HL-60 (cell line): ENCODE measurements at regions not wholly inside any gene's neighbourhood (a gene's known extent, or its start where the extent isn't known, plus 50 kb on each side); places are given as distances from the start of the nearest gene placed in this dataset.

Source experiments
- DNase-seq, 2 experiments: peaks; one replicate each; pipeline ENCODE4 v3.0.0-alpha.2; 2010 to 2020; ENCODE audit warnings: low read depth in 1 of 2, low spot score in 1 of 2
- H3K27ac ChIP-seq: fragments of 250-450 bp; sonication (Bioruptor Pico); replicated peaks from 2 replicates; pipeline ENCODE4 v1.5.1; 2020; ENCODE audit warnings: mild to moderate bottlenecking, moderate library complexity
- H3K27me3 ChIP-seq: fragments of 250-450 bp; sonication (Bioruptor Pico); 2 replicates; pipeline ENCODE4 v1.5.1; 2021; ENCODE audit warnings: mild to moderate bottlenecking, moderate library complexity; ENCODE audit not compliant: insufficient read depth, poor library complexity, severe bottlenecking
- H3K4me3 ChIP-seq: replicated peaks from 2 replicates; pipeline ENCODE4 v1.5.1; 2011; ENCODE audit warnings: mild to moderate bottlenecking, control low read depth, low read length; ENCODE audit not compliant: insufficient read depth
- CTCF ChIP-seq: IDR thresholded peaks from one replicate; pipeline ENCODE4 v1.5.1; 2011; ENCODE audit warnings: low read length, control low read depth, inconsistent platforms; ENCODE audit not compliant: insufficient read depth
- GABPA ChIP-seq: IDR thresholded peaks from 2 replicates; pipeline ENCODE4 v1.6.1; 2012; ENCODE audit warnings: low read depth
- POLR2AphosphoS5 ChIP-seq: IDR thresholded peaks from 2 replicates; pipeline ENCODE4 v1.6.1; 2012; ENCODE audit warnings: low read depth
- REST ChIP-seq: IDR thresholded peaks from 2 replicates; pipeline ENCODE4 v1.6.1; 2012; ENCODE audit warnings: low read depth; ENCODE audit not compliant: insufficient replicate concordance
- SPI1 ChIP-seq: IDR thresholded peaks from 2 replicates; pipeline ENCODE4 v1.6.1; 2012; ENCODE audit warnings: low read depth, mild to moderate bottlenecking, borderline replicate concordance

DNA sequence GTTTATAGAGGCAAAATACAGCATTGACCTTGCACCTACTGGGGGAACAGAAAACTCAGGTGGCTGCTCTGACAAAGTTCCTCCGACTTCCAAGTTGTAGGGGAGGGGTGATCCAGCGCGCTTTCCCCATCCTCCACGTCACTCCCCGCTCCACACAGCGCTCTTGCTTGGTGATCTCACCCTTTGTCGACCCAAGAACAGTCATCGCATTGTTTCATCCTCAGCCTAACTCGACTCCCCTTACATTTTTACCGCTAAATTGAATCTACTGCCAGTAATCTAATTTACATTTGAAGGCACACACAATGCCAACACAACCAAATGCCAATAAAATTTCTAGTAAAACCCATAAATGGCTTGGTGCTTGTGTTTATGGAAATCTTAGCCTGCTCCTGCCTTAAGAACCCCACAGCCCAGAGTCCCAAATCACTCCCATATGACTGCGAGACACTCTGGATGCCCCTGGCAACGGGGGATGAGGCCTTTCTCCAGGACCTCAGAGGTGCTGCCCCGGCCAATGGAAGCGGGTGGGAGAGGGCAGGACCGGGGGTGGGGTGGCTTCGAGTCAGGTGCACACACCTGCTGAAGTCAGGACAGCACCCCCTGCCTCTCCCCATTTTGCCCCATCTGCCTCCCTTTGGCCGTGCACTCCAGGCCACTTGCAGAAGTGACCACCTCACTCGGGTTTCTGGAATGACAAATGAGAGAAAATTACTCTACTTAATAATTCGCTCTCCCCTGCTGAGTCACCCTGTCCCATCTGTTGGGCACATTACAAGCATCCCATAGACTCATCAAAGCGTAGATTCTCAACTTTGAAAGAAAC, 98.2 kb upstream of the GSC start:
- Histone ChIP-seq H3K27me3 (no peaks in the 10 kb centered on the region), H3K4me3 (no peak overlapping the region), H3K27ac (no peak overlapping the region)
- DNase-seq: no peak
- no peak for TF ChIP-seq REST
- no peak for TF ChIP-seq SPI1
- TF ChIP-seq GABPA: no peak
- no peak for TF ChIP-seq CTCF
- TF ChIP-seq POLR2AphosphoS5: no peak

- no peak overlapping the region for H3K4me3 ChIP-seq
Measured at GRCh38 chr14:94867209-94867608, 97.3 kb upstream of the GSC start.

More at GRCh38 chr14:94867209-94867608, 97.3 kb upstream of the GSC start:
- no peak for DNase-seq
- no peaks in the 10 kb centered on the region for H3K27me3 ChIP-seq
- no peak for TF ChIP-seq POLR2AphosphoS5
- TF ChIP-seq REST: no peak
- no peak for TF ChIP-seq CTCF
- TF ChIP-seq SPI1: no peak
- no peak overlapping the region for H3K27ac ChIP-seq
